ENCODE measurements at regions not wholly inside any gene's neighbourhood (a gene's known extent, or its start where the extent isn't known, plus 50 kb on each side); places are given as distances from the start of the nearest gene placed in this dataset.

- H3K27me3 Mint-ChIP-seq (ENCODE audit: insufficient read depth), result no peaks in the 10 kb centered on the region
Measured at GRCh38 chr6:49370518-49370917, 92.5 kb downstream of the MMUT start.

GRCh38 chr6:49366539-49366938, 96.5 kb downstream of the MMUT start:
- H3K27me3 Mint-ChIP-seq (ENCODE audit: insufficient read depth), result no peaks in the 10 kb centered on the region
- peaks cover 10% of the 10 kb centered on the region; the same call in 1 of the 2 replicates for H3K36me3 Mint-ChIP-seq (ENCODE audit: low read depth)
- no peaks in the 10 kb centered on the region for H3K4me1 Mint-ChIP-seq (ENCODE audit: low read depth)
- H3K27ac Mint-ChIP-seq, result no peak overlapping the region
- H3K4me3 Mint-ChIP-seq, result no peak overlapping the region
- peaks cover 28% of the 10 kb centered on the region for H3K9me3 Mint-ChIP-seq
- no peak for DNase-seq
- TF ChIP-seq CTCF (IDR thresholded peaks at IDR 0.05), result no peak

More at GRCh38 chr6:49370518-49370917, 92.5 kb downstream of the MMUT start:
- H3K9me3 Mint-ChIP-seq, result peaks cover 19% of the 10 kb centered on the region
- H3K36me3 Mint-ChIP-seq (ENCODE audit: low read depth), result peaks cover 10% of the 10 kb centered on the region; the same call in 1 of the 2 replicates
- no peaks in the 10 kb centered on the region for H3K4me1 Mint-ChIP-seq (ENCODE audit: low read depth)
- no peak overlapping the region for H3K27ac Mint-ChIP-seq
- no peak overlapping the region for H3K4me3 Mint-ChIP-seq
- no peak for DNase-seq
- TF ChIP-seq CTCF (IDR thresholded peaks at IDR 0.05), result no peak

- DNase-seq, result no peak
- H3K27ac Mint-ChIP-seq, result no peak overlapping the region
- no peak for TF ChIP-seq CTCF (IDR thresholded peaks at IDR 0.05)
- no peaks in the 10 kb centered on the region for H3K27me3 Mint-ChIP-seq (ENCODE audit: insufficient read depth)
- H3K4me1 Mint-ChIP-seq (ENCODE audit: low read depth), result peaks cover 8% of the 10 kb centered on the region; the same call in 1 of the 2 replicates
- H3K36me3 Mint-ChIP-seq (ENCODE audit: low read depth), result no peaks in the 10 kb centered on the region
- no peak overlapping the region for H3K4me3 Mint-ChIP-seq
- H3K9me3 Mint-ChIP-seq, result no peaks in the 10 kb centered on the region
Measured at GRCh38 chr6:49348561-49348960, 114.5 kb downstream of the MMUT start.

GRCh38 chr6:49342410-49342809, 120.6 kb downstream of the MMUT start:
- no peaks in the 10 kb centered on the region for H3K9me3 Mint-ChIP-seq
- no peak overlapping the region for H3K4me3 Mint-ChIP-seq
- no peak overlapping the region for H3K27ac Mint-ChIP-seq
- H3K36me3 Mint-ChIP-seq (ENCODE audit: low read depth), result no peaks in the 10 kb centered on the region
- peaks cover 8% of the 10 kb centered on the region; the same call in 1 of the 2 replicates for H3K4me1 Mint-ChIP-seq (ENCODE audit: low read depth)
- no peak for TF ChIP-seq CTCF (IDR thresholded peaks at IDR 0.05)
- H3K27me3 Mint-ChIP-seq (ENCODE audit: insufficient read depth), result no peaks in the 10 kb centered on the region
- DNase-seq, result no peak

- Mint-ChIP-seq H3K4me3 (no peak overlapping the region), H3K27me3 (ENCODE audit: insufficient read depth) (no peaks in the 10 kb centered on the region), H3K27ac (no peak overlapping the region), H3K4me1 (ENCODE audit: low read depth) (peaks cover 8% of the 10 kb centered on the region; the same call in 1 of the 2 replicates), H3K9me3 (no peaks in the 10 kb centered on the region), H3K36me3 (ENCODE audit: low read depth) (no peaks in the 10 kb centered on the region; the same call in 1 of the 2 replicates)
- no peak for TF ChIP-seq CTCF (IDR thresholded peaks at IDR 0.05)
- no peak for DNase-seq
Measured at GRCh38 chr6:49341869-49342268, 121.2 kb downstream of the MMUT start.

GRCh38 chr6:49339096-49339495, 124.0 kb downstream of the MMUT start:
- H3K27ac Mint-ChIP-seq, result no peak overlapping the region
- peaks cover 6% of the 10 kb centered on the region; the same call in 1 of the 2 replicates for H3K36me3 Mint-ChIP-seq (ENCODE audit: low read depth)
- TF ChIP-seq CTCF (IDR thresholded peaks at IDR 0.05), result no peak
- no peak for DNase-seq
- H3K9me3 Mint-ChIP-seq, result peaks cover 5% of the 10 kb centered on the region; the same call in 1 of the 2 replicates
- H3K4me3 Mint-ChIP-seq, result no peak overlapping the region
- H3K27me3 Mint-ChIP-seq (ENCODE audit: insufficient read depth), result no peaks in the 10 kb centered on the region
- no peaks in the 10 kb centered on the region for H3K4me1 Mint-ChIP-seq (ENCODE audit: low read depth)
